A549 (cell line): ENCODE measurements at regions not wholly inside any gene's neighbourhood (a gene's known extent, or its start where the extent isn't known, plus 50 kb on each side); places are given as distances from the start of the nearest gene placed in this dataset.

Source experiments
- ESRRA ChIP-seq: fragments of 150-350 bp; IDR thresholded peaks from 2 replicates; pipeline ENCODE4 v1.6.1; 2014; ENCODE audit warnings: mild to moderate bottlenecking, low read length, borderline replicate concordance
- HOXA7 ChIP-seq: fragments of 250-450 bp; sonication (Bioruptor Pico); IDR thresholded peaks from 2 replicates; pipeline ENCODE4 v1.5.0; 2020; ENCODE audit warnings: mild to moderate bottlenecking, moderate library complexity
- POLR2A ChIP-seq: IDR thresholded peaks from 2 replicates; pipeline ENCODE4 v1.6.1; 2012; ENCODE audit warnings: mild to moderate bottlenecking, low read length
- RAD21 ChIP-seq, 2 experiments: fragments of >200 bp in 1 of 2; sonication (Bioruptor Twin) in 1 of 2; formaldehyde crosslinking in 1 of 2; IDR thresholded peaks in 1 of 2; conservative IDR thresholded peaks in 1 of 2; 2 replicates in 1 of 2; 3 replicates in 1 of 2; pipeline ENCODE4 v1.6.1; 2012 to 2018; ENCODE audit warnings: inconsistent platforms in 1 of 2
- SMC3 ChIP-seq: fragments of >200 bp; sonication (Bioruptor Twin); formaldehyde crosslinking; IDR thresholded peaks from 3 replicates; pipeline ENCODE4 v1.6.1; 2018; ENCODE audit warnings: inconsistent platforms
- USF2 ChIP-seq: fragments of 450-650 bp; IDR thresholded peaks from 2 replicates; pipeline ENCODE4 v1.6.1; 2014; ENCODE audit warnings: antibody characterized with exemption
- TF ChIP-seq, protein P1 (sequence below): fragments of >200 bp; sonication (Bioruptor Twin); formaldehyde crosslinking; IDR thresholded peaks from 3 replicates; pipeline ENCODE4 v1.5.1; 2016

- TF ChIP-seq USF2: no peak
- TF ChIP-seq HOXA7 (CRISPR knock-in tag): no peak
- TF ChIP-seq POLR2A: no peak
- TF ChIP-seq, protein P1, sequence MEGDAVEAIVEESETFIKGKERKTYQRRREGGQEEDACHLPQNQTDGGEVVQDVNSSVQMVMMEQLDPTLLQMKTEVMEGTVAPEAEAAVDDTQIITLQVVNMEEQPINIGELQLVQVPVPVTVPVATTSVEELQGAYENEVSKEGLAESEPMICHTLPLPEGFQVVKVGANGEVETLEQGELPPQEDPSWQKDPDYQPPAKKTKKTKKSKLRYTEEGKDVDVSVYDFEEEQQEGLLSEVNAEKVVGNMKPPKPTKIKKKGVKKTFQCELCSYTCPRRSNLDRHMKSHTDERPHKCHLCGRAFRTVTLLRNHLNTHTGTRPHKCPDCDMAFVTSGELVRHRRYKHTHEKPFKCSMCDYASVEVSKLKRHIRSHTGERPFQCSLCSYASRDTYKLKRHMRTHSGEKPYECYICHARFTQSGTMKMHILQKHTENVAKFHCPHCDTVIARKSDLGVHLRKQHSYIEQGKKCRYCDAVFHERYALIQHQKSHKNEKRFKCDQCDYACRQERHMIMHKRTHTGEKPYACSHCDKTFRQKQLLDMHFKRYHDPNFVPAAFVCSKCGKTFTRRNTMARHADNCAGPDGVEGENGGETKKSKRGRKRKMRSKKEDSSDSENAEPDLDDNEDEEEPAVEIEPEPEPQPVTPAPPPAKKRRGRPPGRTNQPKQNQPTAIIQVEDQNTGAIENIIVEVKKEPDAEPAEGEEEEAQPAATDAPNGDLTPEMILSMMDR: no peak
- TF ChIP-seq SMC3: no peak
- TF ChIP-seq RAD21 (conservative IDR thresholded peaks at IDR 0.05 in 1 of 2, IDR thresholded peaks at IDR 0.05 in 1 of 2): no peak
- TF ChIP-seq ESRRA: no peak
Measured at GRCh38 chr10:6748029-6748428, 168.0 kb upstream of the PRKCQ start.
